ENCODE measurements at regions not wholly inside any gene's neighbourhood (a gene's known extent, or its start where the extent isn't known, plus 50 kb on each side); places are given as distances from the start of the nearest gene placed in this dataset.

DNA sequence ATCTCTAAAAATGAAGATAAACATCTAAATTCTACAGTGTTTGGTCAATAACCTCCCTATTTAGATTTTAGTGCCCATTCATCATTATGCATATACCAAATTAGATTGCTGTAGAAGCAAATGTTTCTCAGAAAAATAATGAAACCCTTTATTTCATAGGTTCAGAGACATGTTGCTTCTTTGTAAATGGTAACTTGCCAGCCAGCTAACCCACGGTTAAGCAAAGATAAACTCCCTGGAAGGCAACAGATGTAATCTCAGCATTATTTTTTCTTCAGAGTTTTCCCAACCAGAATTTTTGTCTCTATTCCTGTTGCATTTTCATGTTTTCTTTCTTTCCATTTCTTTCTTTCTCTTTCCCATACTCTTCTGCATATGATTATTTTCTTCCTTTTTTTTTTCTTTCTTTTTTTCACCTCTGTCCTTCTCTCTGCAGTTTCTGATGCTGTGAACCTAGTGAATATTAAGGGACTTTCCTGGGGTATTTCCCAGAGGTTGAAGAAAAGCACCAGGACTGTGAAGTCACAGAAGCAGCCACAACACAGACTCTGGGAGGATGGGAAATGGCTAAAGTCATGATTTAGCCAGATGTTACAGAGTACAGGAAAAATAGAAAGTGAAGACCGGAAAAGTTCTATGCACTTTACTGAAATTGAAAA, 50.0 kb upstream of the DSG1 start:
- ChIA-PET POLR2A (no interaction called here), CTCF (no interaction called here)
- no peak overlapping the region for H3K27ac Mint-ChIP-seq (ENCODE audit: unreplicated experiment)

More for the DNA sequence above, 50.0 kb upstream of the DSG1 start:
- Mint-ChIP-seq H3K9me3 (ENCODE audit: unreplicated experiment) (no peaks in the 10 kb centered on the region), H3K27me3 (ENCODE audit: insufficient read depth, unreplicated experiment) (no peaks in the 10 kb centered on the region), H3K4me1 (ENCODE audit: low read depth, unreplicated experiment) (peaks cover 21% of the 10 kb centered on the region), H3K4me3 (ENCODE audit: unreplicated experiment) (no peak overlapping the region), H3K36me3 (ENCODE audit: insufficient read depth, unreplicated experiment) (no peaks in the 10 kb centered on the region)
- H3K36me3 ChIP-seq (ENCODE audit: control insufficient read depth, insufficient read depth, low read length) = no peaks in the 10 kb centered on the region
- intact Hi-C loops (cut with micrococcal nuclease; ENCODE audit: unreplicated experiment) = loop anchor here (5.0 kb wide), 1 partner anchor 129 kb away; no protein-coding TSS in a partner anchor
- no TSS peak for BruUV-seq (replicated peaks)
- TF ChIP-seq, protein P1, sequence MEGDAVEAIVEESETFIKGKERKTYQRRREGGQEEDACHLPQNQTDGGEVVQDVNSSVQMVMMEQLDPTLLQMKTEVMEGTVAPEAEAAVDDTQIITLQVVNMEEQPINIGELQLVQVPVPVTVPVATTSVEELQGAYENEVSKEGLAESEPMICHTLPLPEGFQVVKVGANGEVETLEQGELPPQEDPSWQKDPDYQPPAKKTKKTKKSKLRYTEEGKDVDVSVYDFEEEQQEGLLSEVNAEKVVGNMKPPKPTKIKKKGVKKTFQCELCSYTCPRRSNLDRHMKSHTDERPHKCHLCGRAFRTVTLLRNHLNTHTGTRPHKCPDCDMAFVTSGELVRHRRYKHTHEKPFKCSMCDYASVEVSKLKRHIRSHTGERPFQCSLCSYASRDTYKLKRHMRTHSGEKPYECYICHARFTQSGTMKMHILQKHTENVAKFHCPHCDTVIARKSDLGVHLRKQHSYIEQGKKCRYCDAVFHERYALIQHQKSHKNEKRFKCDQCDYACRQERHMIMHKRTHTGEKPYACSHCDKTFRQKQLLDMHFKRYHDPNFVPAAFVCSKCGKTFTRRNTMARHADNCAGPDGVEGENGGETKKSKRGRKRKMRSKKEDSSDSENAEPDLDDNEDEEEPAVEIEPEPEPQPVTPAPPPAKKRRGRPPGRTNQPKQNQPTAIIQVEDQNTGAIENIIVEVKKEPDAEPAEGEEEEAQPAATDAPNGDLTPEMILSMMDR (IDR thresholded peaks at IDR 0.05; ENCODE audit: insufficient read depth in 1 of 2, low read depth in 1 of 2, low read length in 1 of 2, severe bottlenecking in 1 of 2, unreplicated experiment in 1 of 2) = no peak
- H3K4me3 ChIP-seq (ENCODE audit: low read depth, low read length) = no peak overlapping the region
- no peaks in the 10 kb centered on the region for H3K27me3 ChIP-seq (replicated peaks; ENCODE audit: control insufficient read depth, insufficient read depth, low read length)
- no peaks in the 10 kb centered on the region for H3K9me3 ChIP-seq
- peaks cover 8% of the 10 kb centered on the region; the same call in 1 of the 2 replicates for H3K4me1 ChIP-seq
- DNase-seq = no peak

All from Caco-2 (cell line).